ENCODE measurements at regions not wholly inside any gene's neighbourhood (a gene's known extent, or its start where the extent isn't known, plus 50 kb on each side); places are given as distances from the start of the nearest gene placed in this dataset.

- H3K27me3 ChIP-seq, result peaks cover 7% of the 10 kb centered on the region
- H3K9me3 ChIP-seq, result no peaks in the 10 kb centered on the region
- no peaks in the 10 kb centered on the region for H3K4me1 ChIP-seq
- H3K4me3 ChIP-seq, result no peak overlapping the region
- no peak for DNase-seq
- no peak overlapping the region for H3K27ac ChIP-seq
- ATAC-seq, result no peak
- no peaks in the 10 kb centered on the region for H3K36me3 ChIP-seq
- TF ChIP-seq, protein P1, sequence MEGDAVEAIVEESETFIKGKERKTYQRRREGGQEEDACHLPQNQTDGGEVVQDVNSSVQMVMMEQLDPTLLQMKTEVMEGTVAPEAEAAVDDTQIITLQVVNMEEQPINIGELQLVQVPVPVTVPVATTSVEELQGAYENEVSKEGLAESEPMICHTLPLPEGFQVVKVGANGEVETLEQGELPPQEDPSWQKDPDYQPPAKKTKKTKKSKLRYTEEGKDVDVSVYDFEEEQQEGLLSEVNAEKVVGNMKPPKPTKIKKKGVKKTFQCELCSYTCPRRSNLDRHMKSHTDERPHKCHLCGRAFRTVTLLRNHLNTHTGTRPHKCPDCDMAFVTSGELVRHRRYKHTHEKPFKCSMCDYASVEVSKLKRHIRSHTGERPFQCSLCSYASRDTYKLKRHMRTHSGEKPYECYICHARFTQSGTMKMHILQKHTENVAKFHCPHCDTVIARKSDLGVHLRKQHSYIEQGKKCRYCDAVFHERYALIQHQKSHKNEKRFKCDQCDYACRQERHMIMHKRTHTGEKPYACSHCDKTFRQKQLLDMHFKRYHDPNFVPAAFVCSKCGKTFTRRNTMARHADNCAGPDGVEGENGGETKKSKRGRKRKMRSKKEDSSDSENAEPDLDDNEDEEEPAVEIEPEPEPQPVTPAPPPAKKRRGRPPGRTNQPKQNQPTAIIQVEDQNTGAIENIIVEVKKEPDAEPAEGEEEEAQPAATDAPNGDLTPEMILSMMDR (IDR thresholded peaks at IDR 0.05), result no peak
- intact Hi-C loops (cut with DNase I), result no loop called here
Observed at GRCh38 chr11:45440111-45440510, 154.0 kb upstream of the SYT13 start.

GRCh38 chr11:45436966-45437365 is 150.8 kb upstream of the SYT13 start:
- TF ChIP-seq, protein P1 (IDR thresholded peaks at IDR 0.05), result no peak
- H3K4me1 ChIP-seq, result no peaks in the 10 kb centered on the region
- no peak for DNase-seq
- no peak overlapping the region for H3K27ac ChIP-seq
- no peaks in the 10 kb centered on the region for H3K36me3 ChIP-seq
- intact Hi-C loops (cut with DNase I), result no loop called here
- no peak overlapping the region for H3K4me3 ChIP-seq
- no peaks in the 10 kb centered on the region for H3K9me3 ChIP-seq
- no peaks in the 10 kb centered on the region for H3K27me3 ChIP-seq
- ATAC-seq, result no peak

GRCh38 chr11:45436118-45436517 is 150.0 kb upstream of the SYT13 start:
- intact Hi-C loops (cut with DNase I), result no loop called here
- no peak for ATAC-seq
- Histone ChIP-seq H3K27me3 (no peaks in the 10 kb centered on the region), H3K9me3 (no peaks in the 10 kb centered on the region), H3K4me3 (no peak overlapping the region), H3K4me1 (no peaks in the 10 kb centered on the region), H3K27ac (no peak overlapping the region), H3K36me3 (no peaks in the 10 kb centered on the region)
- DNase-seq, result no peak
- TF ChIP-seq, protein P1 (IDR thresholded peaks at IDR 0.05), result no peak

DNA sequence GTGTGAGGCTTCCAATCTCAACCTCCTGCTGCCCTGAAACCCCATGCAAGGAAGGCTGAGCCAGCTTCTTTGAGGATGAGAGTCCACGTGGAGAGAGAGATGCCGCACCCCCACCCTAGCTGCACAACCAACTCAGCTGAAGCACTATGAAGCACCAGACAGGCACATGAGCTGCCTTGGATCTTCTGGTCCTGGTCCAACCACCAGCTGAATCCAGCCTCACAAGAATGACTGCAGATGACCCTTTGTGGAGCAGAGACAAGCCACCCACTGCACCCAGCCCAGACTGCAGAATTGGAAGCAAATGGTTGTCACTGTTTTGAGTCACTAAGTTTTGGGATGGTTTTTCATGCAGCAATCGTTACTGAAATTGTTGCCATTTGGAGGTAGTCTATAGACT is 149.6 kb upstream of the SYT13 start:
- Histone ChIP-seq H3K36me3 (no peaks in the 10 kb centered on the region), H3K4me3 (no peak overlapping the region), H3K27ac (no peak overlapping the region), H3K27me3 (no peaks in the 10 kb centered on the region), H3K4me1 (no peaks in the 10 kb centered on the region), H3K9me3 (no peaks in the 10 kb centered on the region)
- DNase-seq (no peak), ATAC-seq (no peak)
- TF ChIP-seq, protein P1 (IDR thresholded peaks at IDR 0.05), result no peak
- intact Hi-C loops (cut with DNase I), result no loop called here

- TF ChIP-seq, protein P1 (IDR thresholded peaks at IDR 0.05), result no peak
- no peaks in the 10 kb centered on the region for H3K9me3 ChIP-seq
- H3K4me3 ChIP-seq, result no peak overlapping the region
- DNase-seq (no peak), ATAC-seq (no peak)
- H3K27ac ChIP-seq, result no peak overlapping the region
- no peaks in the 10 kb centered on the region for H3K36me3 ChIP-seq
- H3K27me3 ChIP-seq, result peaks cover 4% of the 10 kb centered on the region
- H3K4me1 ChIP-seq, result no peaks in the 10 kb centered on the region
- intact Hi-C loops (cut with DNase I), result no loop called here
Observed at GRCh38 chr11:45432910-45433309, 146.8 kb upstream of the SYT13 start.

- Histone ChIP-seq H3K27me3 (peaks cover 4% of the 10 kb centered on the region), H3K4me3 (no peak overlapping the region), H3K27ac (no peak overlapping the region), H3K4me1 (no peaks in the 10 kb centered on the region), H3K9me3 (no peaks in the 10 kb centered on the region), H3K36me3 (no peaks in the 10 kb centered on the region)
- intact Hi-C loops (cut with DNase I), result no loop called here
- no peak for ATAC-seq
- no peak for DNase-seq
- TF ChIP-seq, protein P1 (IDR thresholded peaks at IDR 0.05), result no peak
Observed at GRCh38 chr11:45432100-45432499, 146.0 kb upstream of the SYT13 start.
